HFF-Myc (cell line): ENCODE measurements at regions not wholly inside any gene's neighbourhood (a gene's known extent, or its start where the extent isn't known, plus 50 kb on each side); places are given as distances from the start of the nearest gene placed in this dataset.

ENCODE experiments used
- DNase-seq: peaks from one replicate; pipeline ENCODE4 v3.0.0-alpha.2; 2011; ENCODE audit warnings: low read depth; ENCODE audit errors: extremely low read depth
- H3K4me3 ChIP-seq: replicated peaks from 2 replicates; pipeline ENCODE4 v1.5.1; 2011; ENCODE audit warnings: low read depth, mild to moderate bottlenecking, control low read depth, low read length
- CTCF ChIP-seq: IDR thresholded peaks from 2 replicates; pipeline ENCODE4 v1.5.1; 2012; ENCODE audit warnings: mild to moderate bottlenecking, low read depth, low read length, control low read depth; ENCODE audit errors: missing control alignments

GRCh38 chr12:28936221-28936620 lies 212.9 kb upstream of the FAR2 start:
- no peak for DNase-seq
- H3K4me3 ChIP-seq, result no peak overlapping the region
- no peak for TF ChIP-seq CTCF

- TF ChIP-seq CTCF, result no peak
- DNase-seq, result no peak
- H3K4me3 ChIP-seq, result no peak overlapping the region
Observed at GRCh38 chr12:28936711-28937110, 212.4 kb upstream of the FAR2 start.

GRCh38 chr12:28937196-28937595 lies 211.9 kb upstream of the FAR2 start:
- TF ChIP-seq CTCF, result no peak
- DNase-seq, result no peak
- H3K4me3 ChIP-seq, result no peak overlapping the region

GRCh38 chr12:28938056-28938455 lies 211.0 kb upstream of the FAR2 start:
- H3K4me3 ChIP-seq, result no peak overlapping the region
- no peak for DNase-seq
- no peak for TF ChIP-seq CTCF

GRCh38 chr12:28938581-28939235 lies 210.4 kb upstream of the FAR2 start:
- H3K4me3 ChIP-seq, result no peak overlapping the region
- no peak for TF ChIP-seq CTCF
- DNase-seq, result no peak

GRCh38 chr12:28939427-28939826 lies 209.7 kb upstream of the FAR2 start:
- no peak overlapping the region for H3K4me3 ChIP-seq
- no peak for DNase-seq
- no peak for TF ChIP-seq CTCF

- DNase-seq, result no peak
- no peak overlapping the region for H3K4me3 ChIP-seq
- TF ChIP-seq CTCF, result no peak
Observed at GRCh38 chr12:28941248-28941647, 207.8 kb upstream of the FAR2 start.
